Mammary epithelial cell (primary cell): ENCODE measurements at regions not wholly inside any gene's neighbourhood (a gene's known extent, or its start where the extent isn't known, plus 50 kb on each side); places are given as distances from the start of the nearest gene placed in this dataset.

Experiments used
- EZH2 ChIP-seq: IDR thresholded peaks from 2 replicates; pipeline ENCODE4 v1.6.1; 2012; ENCODE audit warnings: low read length, inconsistent platforms, borderline replicate concordance
- TF ChIP-seq, protein P1 (sequence below), 2 donors: IDR thresholded peaks in 1 of 2; conservative IDR thresholded peaks in 1 of 2; 2 replicates each; pipeline ENCODE4 v1.5.1; 2011 to 2012; ENCODE audit warnings: inconsistent platforms in 2 of 2, low read length in 2 of 2, mild to moderate bottlenecking in 2 of 2, control low read depth in 1 of 2, low read depth in 1 of 2; ENCODE audit not compliant: insufficient read depth in 1 of 2; ENCODE audit errors: extremely low read depth in 1 of 2

DNA sequence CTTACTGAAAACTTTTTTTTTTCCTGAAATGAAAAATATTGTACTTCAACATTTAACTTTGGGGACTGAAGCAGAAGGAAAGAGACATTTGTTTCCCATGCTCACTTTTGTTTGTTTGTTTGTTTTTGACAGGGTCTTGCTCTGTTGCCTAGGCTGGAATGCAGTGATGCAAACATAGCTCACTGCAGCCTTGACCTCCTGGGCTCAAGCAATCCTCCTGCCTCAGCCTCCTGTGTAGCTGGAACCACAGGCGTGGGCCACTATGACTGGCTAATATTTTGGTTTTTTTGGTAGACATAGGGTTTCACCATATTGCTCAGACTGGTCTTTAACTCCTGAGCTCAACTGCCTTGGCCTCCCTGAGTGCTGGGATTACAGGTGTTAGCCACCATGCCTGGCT is 70.9 kb upstream of the SPTBN1 start:
- TF ChIP-seq, protein P1, sequence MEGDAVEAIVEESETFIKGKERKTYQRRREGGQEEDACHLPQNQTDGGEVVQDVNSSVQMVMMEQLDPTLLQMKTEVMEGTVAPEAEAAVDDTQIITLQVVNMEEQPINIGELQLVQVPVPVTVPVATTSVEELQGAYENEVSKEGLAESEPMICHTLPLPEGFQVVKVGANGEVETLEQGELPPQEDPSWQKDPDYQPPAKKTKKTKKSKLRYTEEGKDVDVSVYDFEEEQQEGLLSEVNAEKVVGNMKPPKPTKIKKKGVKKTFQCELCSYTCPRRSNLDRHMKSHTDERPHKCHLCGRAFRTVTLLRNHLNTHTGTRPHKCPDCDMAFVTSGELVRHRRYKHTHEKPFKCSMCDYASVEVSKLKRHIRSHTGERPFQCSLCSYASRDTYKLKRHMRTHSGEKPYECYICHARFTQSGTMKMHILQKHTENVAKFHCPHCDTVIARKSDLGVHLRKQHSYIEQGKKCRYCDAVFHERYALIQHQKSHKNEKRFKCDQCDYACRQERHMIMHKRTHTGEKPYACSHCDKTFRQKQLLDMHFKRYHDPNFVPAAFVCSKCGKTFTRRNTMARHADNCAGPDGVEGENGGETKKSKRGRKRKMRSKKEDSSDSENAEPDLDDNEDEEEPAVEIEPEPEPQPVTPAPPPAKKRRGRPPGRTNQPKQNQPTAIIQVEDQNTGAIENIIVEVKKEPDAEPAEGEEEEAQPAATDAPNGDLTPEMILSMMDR (conservative IDR thresholded peaks at IDR 0.05 in 1 of 2, IDR thresholded peaks at IDR 0.05 in 1 of 2; ENCODE audit: extremely low read depth in 1 of 2, insufficient read depth in 1 of 2, low read depth in 1 of 2, low read length in 2 of 2), result no peak
- TF ChIP-seq EZH2, result no peak
